DMS79 treated with DMSO at 0.1 percent for 48 hours (cell line): ENCODE measurements at regions not wholly inside any gene's neighbourhood (a gene's known extent, or its start where the extent isn't known, plus 50 kb on each side); places are given as distances from the start of the nearest gene placed in this dataset.

ENCODE experiments used
- DNase-seq: peaks from one replicate; lab custom pipeline; 2025; lab: John Stamatoyannopoulos, UW

DNA sequence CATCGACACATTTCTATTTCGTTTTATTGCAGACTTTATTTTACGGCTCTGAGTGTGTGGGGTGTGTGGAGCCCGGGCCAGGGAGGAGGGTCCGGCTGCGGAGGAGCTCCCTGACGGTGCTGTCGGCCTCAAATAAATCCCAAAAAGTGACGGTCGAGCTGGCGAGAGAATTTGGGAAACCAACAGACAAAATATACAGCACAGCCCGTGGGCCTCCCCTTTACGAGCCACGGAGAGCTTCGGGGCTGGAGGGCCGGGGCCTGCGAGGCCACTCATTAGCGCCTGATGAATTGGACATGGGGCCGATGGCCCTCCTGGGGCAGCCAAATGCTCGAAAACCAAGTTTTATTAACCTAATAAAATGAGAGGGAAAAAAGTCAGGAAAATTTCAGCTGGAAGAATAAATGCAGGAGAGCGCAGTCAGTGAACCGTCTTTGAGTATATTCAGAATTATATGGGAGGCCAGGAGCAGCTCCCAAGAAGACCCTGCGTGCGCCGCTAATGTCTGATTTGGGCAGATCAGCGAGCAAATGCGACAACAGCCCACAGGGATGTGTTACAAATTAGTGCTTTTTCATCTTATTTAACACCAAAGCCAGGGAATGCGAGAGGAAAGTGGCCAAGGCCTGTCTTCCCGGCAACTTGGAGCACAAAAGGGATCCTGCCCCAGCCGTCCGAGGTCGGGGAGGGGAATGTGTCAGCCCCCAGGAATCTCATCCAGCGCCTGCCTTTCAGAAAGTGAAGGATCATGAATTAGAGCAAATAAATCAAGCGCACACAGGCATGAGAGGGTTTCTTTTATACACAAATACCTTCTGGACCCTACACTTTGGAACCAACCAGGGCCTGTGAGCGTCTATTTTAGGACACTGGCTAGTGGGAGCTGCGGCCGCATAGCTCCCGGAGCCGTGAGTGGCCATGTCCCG, 249.1 kb downstream of the C16orf95 start:
- no peak for DNase-seq

DNA sequence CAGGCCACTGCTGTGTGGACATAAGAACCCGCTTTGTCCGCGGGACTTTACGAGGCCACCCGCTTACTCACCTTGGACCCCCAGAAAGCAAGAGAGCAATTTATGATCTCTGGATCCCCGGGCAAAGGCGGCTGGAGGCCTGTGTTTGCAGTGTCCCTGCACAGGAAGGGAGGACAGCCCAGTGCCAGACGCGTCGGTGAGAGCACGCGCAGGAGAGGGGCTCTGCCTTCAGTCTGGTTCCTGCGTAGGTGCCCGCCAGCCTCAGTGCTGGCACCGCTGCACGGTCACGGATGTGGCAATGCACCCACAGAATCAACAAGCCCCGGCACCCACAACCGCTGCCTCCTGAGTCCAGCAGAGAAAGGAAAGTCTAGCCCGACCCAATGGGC, 248.4 kb downstream of the C16orf95 start:
- no peak for DNase-seq

DNA sequence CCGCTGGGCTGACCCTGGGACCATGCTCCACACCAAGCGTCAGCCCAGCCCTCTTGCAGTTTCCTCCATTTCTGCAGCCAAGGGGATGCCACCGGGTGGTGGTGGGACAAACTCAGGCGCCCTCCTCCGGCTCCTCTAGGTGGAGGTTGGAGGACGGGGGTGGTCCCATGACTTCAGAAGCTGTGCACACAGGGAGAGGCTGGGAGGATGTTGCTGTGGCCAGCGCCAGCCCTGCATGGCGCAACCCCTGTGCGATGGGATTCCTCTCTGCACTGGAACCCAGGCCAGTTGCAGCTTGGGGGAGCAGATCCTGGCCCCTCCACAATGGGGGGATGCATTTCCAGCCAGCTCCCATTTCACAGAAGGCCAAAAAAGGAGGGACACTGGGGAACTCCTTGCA, 246.5 kb downstream of the C16orf95 start:
- no peak for DNase-seq

DNA sequence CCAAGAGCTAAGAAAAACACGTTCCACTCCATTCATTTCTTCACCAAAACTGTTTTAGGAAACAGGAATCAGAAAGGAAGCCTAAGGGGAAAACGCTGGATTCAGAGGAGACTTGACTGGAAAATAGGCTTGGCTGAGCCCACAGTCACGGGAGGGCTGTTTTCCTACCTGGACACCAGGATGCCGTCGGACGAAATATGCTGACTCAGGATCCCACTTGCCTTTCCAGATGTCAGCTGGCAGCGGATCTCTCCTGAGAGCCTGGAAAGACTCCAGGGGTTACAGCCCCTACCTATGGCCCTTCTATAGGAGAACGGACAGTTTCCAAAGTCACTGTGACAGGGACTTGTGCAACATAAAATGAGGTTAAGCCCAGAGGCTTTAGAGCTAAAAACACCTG, 245.1 kb downstream of the C16orf95 start:
- no peak for DNase-seq

DNA sequence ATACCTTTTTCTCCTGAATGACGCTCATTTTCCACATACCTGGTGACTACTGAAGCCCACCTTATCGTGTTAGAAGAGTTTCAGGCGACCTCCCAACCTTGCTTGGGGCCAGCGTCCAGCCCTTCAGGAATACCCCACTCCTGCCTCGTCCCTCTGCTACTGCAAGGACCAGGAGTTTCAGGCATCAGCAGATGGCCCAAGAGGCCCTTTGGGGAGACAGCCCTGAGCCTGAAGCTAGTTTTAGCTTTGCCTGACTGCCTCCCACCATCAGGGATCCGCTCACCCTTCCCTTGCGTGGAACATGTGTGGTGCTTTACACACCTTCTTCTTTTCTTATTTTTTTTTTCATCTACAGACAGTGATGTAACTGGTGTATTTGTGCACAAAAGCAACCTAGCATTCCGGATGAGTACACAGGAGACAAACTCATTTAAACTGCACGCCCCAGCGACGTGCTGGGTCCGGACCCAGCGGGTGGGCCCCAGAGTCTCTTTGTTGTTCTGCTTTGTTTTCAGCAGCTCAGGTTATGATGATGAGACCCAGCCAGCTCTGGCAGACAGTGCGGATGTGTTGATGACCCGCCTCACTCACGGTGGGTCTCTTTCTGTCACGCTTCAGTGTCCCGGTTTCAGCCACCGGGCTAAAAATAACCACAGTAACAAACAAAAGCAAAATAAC, 242.4 kb downstream of the C16orf95 start:
- no peak for DNase-seq

DNA sequence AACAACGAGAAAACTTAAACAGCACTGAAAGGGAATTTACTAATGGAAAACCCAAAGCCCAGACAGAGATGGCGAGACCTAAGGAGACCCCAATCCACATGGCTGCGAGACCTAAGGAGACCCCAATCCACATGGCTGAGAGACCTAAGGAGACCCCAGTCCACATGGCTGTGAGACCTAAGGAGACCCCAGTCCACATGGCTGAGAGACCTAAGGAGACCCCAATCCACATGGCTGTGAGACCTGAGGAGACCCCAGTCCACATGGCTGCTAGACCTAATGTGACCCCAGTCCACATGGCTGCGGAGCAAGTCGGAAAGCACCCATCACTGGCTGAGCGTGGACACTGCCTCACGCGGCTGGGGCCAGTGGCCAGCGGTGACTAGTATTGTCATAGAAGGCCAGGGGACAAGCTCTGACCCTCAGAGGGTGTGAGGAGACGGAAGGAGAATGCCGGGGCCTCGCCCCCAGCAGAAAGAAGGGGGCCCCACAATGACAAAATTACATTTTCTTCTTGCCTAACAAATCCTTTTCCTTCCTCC, 241.8 kb downstream of the C16orf95 start:
- DNase-seq: no peak

DNA sequence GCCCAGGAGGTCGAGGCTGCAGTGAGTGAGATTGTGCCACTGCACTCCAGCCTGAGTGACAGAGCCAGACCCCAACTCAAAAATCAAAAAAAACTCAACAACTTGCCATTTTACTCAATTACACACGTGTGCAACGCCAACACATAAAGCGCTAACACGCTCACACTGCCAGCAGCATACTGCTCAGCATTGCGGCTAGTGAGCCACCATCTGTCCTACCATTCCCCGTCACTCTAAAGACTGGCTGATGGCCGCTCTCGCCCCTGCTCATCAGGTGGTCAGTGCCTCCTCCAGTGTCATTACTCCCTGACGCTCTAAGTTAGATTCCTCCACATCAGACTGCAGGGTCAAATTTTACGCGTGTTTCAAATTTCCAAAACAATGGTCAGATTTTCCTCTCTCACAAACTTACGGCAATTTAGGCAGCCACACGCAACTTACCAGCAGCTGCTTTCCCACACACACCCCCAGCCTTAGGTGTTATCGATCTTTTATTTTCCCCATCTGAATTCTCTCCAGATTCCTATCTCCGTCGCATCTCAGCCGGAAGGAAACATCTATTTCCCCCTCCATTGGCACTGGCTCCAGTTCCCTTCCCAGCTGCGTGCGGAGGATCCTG, 240.8 kb downstream of the C16orf95 start:
- no peak for DNase-seq

DNA sequence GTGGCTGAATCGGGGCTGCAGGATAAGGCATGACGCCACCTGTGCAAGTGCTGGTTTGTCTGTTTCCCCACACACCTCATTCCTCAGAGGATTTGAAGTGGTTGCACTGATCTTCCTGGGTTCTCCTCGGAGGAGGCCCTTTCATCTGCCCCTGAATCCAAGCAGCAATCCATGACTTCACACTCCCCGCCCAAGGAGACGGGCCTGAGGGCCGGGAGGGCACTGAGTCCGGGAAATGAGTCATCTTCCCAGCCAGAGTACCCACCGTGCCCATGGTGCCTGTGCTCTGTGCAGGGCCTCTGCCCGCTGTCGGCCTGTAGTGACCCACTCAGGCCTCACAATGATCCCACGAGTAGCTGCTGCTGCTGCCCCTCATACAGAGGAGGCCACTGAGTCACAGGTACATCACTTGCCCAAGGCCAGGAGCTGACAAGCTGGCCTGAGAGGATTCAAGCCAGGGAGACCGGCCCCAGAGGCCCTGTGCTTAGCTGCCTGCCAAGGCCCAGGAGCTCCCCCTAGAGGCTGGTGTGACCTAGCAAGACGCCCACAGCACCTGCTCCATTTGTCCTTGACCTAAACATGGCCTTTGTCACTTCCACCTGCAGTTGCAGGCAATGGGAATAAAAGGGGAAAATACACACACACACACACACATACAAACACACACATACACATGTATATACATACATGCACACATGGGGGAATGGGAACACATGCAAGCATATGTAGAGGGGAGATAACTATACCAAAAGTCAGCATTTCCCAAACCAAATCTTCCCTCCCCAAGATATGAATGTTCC, 240.0 kb downstream of the C16orf95 start:
- no peak for DNase-seq

DNA sequence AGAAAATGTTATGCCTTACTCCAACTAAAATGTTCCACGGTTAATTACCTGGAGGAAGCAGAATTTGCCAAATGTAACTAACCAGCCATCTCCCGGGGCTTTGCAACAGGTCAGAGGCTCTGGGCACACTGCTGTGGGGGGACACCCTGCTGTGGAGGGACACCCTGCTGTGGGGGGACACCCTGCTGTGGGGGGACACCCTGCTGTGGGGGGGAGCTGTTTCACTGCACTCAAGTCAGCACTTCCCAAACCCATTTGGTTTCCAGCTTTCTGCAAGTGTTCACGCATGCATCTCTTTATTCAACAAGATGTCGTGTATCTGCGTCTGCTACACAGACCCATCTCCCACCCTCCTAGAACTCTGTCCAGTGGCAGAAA, 239.5 kb downstream of the C16orf95 start:
- no peak for DNase-seq

DNA sequence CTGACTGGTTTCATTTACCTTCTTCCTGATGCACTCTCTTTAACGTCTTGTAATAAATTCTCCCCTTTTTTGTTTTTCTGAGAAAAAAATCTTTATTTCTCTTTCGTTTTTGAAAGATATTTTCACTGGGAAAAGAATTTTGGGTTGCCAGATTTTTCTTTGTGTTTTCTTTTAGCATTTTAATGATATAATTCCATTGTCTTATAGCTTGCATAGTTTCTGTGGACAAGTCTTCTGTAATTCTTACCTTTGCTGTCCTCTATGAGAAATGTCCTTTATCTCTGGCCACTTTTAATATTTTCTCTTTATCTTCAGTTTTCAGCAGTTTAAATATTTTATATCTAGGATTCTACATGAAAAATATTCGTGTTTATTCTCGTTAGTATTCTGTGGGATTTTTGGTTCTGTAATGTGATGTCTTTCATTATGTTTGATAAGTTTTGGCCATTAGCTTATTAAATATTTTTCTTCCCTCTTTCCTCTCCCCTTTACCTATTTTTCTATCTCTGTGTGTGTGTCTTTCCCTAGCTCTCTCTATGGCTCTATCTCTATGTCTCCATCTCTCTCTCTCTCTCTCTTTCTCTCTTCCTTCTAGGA, 236.5 kb downstream of the C16orf95 start:
- no peak for DNase-seq

DNA sequence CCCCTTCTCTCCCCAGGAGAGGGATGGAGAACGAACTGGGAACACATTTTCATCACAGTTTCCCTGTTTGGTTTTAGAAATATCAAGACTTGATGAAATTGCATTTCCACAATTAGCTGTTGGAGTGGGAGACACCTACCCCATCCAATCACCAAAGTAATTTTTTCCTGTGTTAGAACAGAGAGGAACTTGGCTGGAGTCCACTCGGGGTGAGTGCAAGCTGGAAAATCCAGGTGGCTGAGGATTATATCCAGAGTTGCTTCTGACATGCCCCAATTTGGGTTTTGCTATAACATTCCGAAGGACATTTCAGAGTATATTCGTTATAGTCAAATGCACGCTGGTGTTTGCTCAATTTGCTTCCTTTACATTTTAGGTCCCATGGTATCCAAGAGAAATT, 231.8 kb downstream of the C16orf95 start:
- no peak for DNase-seq

DNA sequence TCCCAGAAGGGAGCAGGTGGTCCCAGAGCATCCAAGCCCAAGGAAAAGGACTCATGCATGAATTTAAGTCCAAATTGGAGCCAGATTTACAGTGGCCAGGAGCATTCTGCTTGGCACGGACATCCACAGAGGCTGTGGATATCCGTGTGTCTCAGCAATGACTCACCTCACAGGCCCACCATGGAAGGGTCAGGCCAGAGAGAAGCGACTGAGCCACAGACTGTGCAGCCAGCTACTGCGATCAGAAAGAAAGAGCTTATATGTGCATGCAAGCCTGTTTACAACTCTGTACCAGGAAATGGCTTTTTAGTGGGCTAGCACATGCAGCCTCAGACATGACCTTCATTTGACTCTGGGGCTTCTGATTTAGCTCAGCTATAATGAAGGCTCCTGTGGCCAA, 231.0 kb downstream of the C16orf95 start:
- DNase-seq: no peak

DNA sequence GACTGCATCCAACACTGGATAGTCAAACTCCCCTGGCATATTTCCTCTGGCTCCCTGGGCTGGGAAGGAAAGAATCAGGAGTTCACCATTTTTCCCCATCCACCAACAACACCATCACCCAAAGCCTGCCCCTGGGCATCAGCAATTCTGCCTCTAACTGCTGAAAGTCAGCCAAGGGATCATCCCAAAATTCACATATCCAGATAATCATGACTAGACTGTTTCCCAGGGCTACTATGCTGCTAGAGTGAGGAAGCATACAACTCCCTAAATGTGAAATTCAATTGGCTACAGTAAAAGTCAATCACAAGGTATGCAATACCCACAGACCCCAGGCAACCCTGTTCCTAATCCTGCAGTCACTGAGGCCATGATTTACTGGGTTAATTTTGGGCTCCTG, 230.6 kb downstream of the C16orf95 start:
- DNase-seq: no peak

DNA sequence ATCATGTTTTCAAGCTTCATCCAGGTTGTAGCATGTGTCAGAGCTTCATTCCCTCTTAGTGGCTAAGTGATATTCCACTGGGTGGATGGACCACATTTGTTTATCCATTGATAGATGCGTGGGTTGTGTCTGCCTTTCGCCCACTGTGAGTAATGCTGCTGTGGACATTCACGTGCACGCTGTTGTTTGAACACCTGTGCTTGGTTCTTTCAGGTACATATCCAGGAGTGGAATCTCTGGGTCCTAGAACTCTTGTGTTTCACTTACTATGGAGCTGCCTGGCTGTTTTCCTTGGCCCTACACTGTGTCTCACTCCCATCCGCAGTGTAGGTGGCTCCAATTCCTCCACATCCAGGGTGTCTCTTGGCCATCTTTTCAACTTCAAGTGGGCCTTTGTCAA, 224.2 kb downstream of the C16orf95 start:
- DNase-seq: no peak

DNA sequence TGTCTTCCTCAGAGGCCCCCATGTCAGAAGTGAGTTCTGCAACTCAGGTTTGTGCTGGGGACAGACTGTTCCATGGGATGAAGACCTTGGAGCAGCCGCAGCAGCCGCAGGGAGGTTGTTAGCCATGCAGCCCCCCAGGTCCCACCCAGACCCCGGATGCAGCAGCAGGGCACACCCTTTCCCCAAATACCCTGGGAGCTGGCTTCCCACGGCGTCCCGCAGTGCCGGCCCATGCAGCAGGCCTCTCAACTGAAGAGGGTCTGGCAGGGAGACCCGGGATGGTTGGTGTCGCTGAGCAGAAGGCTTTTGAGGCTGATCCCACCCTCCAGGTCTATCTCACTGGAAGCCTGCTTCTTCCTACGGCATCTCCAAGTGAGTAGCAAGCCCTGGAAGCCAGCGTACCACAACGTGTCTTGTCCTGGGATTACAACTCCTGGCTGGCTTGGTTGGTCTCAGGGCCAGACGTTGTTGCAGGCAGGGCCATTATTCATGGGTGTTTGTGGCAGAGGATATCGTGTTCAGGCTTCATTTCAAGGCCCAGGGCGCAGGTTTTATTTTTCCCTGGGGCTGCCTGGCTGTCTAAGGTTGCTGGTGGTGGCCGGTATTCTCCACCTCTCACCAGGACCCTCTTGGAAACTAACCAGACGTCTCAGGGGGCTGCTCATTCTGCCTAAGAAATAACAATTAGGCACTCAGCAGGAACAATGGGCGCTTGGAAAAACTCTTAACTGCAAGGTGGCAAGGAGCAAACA, 223.2 kb downstream of the C16orf95 start:
- DNase-seq: no peak

DNA sequence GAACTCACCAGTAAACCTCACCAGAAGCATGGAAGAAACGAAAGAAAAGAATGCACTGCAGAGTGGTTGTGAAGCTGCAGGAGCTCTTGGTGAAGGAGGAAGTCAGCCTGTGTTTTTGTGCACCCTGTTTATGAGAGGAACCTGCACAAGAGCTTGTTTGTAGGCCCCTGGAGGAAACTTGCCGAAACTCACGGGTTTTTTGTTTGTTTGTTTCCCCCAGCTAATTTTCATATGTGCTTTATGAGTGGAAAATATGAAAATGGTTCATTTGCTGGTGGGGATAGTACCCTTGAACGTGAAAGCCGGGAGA, 222.7 kb downstream of the C16orf95 start:
- no peak for DNase-seq

DNA sequence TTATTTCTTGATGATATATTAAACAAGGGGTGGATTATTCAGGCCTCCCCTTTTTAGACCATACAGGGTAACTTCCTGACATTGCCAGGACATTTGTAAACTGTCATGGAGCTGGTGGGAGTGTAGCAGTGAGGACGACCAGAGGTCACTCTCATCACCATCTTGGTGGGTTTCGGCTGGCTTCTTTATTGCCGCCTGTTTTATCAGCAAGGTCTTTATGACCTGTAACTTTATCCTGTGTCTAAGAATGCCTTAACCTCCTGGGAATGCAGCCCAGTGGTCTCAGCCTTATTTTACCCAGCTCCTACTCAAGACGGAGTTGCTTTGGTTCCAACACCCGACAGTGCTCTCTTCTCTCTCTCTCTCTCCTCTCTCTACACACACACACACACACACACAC, 221.9 kb downstream of the C16orf95 start:
- DNase-seq: no peak

DNA sequence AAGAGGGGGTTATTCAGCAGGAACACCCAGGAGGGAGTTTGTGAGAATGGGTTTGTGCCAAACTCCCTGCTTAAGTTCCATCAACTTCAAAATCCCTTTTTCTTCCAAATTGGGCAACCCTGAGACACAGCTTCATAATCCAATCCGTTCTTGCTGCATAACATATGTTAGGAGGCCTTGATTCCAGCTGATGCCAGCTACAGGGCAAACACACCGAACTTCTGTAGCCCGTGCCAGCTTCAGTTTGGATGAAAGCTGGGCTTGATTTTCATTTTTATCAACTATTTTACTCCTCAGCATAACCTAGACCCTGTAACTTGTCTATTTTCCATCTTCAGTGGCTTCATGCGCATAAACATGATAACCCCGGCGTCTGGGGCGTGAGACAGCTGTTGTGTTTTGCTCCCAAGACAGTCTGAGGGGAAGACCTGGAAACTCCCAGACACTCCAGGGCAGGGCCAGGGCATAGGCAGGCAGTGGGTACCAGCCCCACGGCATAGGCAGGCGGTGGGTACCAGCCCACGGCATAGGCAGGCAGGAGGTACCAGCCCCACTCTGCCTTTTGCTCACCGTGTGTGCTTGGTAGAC, 220.4 kb downstream of the C16orf95 start:
- DNase-seq: no peak

DNA sequence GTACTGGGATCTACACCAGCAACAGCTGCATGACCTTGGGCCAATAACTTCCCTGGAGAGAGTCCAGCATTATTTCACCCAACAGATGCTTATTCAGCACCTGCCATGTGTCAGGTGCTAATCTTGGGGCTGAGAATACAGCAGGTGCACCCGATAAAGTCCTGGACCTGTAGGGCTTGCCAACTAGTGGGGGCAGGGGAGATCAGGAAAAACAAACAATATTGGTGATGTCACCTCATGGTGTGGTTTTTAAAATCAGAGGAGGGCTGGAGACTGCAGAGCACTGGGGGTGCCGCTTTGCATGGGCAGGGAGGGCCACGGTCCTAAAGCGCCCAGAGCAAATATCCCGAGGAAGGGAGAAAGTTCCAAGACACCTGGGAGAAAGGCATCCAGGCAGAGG, 218.8 kb downstream of the C16orf95 start:
- DNase-seq: no peak

DNA sequence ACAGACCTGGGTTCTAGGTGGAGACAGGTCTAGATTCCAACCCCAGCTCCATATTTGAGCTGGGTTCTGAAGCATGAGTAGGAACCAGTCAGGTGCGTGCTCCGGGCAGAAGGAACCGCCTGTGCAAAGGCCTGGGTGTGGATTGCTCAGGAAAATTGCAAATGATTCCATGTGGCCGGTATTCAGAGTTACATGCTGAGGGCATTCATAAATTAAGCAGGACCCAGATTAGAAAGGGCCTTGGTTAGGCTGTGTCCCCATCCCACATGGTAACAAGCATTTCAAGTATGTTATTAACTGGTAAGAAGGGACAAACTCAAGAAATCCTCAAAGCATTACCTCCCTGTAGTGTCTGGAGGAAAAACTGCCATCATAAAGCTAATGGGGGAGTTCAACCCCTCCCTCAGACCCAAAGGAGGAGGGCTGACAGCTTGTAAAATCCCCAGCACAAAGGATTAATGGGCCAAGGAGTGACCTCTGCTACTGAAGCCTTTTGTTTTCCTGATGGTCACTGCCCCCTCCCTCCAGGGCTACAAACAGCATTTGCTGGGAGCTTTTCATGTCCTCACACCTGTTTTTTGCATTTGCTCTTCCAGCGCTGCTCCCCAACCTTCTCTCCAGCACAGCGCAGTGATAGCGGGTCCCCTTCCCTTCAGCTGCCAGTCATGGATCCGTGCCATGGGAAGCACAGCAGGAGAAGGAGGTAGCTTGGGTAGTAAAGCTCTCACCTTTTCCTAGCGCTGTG, 218.0 kb downstream of the C16orf95 start:
- DNase-seq: peak; percentile 22
